C4-2B (cell line): ENCODE measurements at regions not wholly inside any gene's neighbourhood (a gene's known extent, or its start where the extent isn't known, plus 50 kb on each side); places are given as distances from the start of the nearest gene placed in this dataset.

Experiments
- H3K27ac ChIP-seq: fragments of 450-650 bp; 2 replicates; pipeline ENCODE4 v1.5.1; 2017
- ZFX ChIP-seq: fragments of 450-650 bp; IDR thresholded peaks from 2 replicates; pipeline ENCODE4 v1.6.1; 2017
- TF ChIP-seq, protein P1 (sequence below): fragments of 450-650 bp; conservative IDR thresholded peaks from 2 replicates; pipeline ENCODE4 v1.5.1; 2017; ENCODE audit warnings: mild to moderate bottlenecking

GRCh38 chr1:199042193-199042592 is 403.4 kb downstream of the PTPRC start:
- no peak overlapping the region for H3K27ac ChIP-seq
- TF ChIP-seq, protein P1, sequence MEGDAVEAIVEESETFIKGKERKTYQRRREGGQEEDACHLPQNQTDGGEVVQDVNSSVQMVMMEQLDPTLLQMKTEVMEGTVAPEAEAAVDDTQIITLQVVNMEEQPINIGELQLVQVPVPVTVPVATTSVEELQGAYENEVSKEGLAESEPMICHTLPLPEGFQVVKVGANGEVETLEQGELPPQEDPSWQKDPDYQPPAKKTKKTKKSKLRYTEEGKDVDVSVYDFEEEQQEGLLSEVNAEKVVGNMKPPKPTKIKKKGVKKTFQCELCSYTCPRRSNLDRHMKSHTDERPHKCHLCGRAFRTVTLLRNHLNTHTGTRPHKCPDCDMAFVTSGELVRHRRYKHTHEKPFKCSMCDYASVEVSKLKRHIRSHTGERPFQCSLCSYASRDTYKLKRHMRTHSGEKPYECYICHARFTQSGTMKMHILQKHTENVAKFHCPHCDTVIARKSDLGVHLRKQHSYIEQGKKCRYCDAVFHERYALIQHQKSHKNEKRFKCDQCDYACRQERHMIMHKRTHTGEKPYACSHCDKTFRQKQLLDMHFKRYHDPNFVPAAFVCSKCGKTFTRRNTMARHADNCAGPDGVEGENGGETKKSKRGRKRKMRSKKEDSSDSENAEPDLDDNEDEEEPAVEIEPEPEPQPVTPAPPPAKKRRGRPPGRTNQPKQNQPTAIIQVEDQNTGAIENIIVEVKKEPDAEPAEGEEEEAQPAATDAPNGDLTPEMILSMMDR, result no peak
- no peak for TF ChIP-seq ZFX

- H3K27ac ChIP-seq, result no peak overlapping the region
- no peak for TF ChIP-seq ZFX
- TF ChIP-seq, protein P1, result no peak
Observed at GRCh38 chr1:199044191-199044590, 405.4 kb downstream of the PTPRC start.

GRCh38 chr1:199046618-199047017 is 407.8 kb downstream of the PTPRC start:
- no peak overlapping the region for H3K27ac ChIP-seq
- TF ChIP-seq ZFX, result no peak
- TF ChIP-seq, protein P1, result no peak

DNA sequence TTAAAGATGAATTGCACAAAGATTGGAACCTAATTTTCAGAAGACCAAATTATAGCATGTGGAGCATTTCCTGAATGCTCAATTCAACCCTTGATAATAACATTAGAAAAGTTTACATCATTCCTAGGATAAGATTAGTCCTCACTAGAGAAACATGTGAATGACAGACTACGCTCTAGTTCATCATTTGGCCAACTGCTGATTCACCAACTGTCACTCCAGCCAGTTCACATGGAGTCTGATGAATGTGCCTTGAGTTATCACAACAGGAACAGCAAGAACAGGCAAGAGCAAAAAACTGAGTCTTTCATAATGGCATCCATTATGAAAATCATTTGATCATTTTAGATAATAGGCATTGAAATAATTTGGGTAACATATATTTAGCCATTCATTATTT is 415.9 kb downstream of the PTPRC start:
- no peak overlapping the region for H3K27ac ChIP-seq
- TF ChIP-seq, protein P1, result no peak
- TF ChIP-seq ZFX, result no peak

GRCh38 chr1:199057322-199057721 is 418.5 kb downstream of the PTPRC start:
- TF ChIP-seq, protein P1, result no peak
- TF ChIP-seq ZFX, result no peak
- no peak overlapping the region for H3K27ac ChIP-seq

DNA sequence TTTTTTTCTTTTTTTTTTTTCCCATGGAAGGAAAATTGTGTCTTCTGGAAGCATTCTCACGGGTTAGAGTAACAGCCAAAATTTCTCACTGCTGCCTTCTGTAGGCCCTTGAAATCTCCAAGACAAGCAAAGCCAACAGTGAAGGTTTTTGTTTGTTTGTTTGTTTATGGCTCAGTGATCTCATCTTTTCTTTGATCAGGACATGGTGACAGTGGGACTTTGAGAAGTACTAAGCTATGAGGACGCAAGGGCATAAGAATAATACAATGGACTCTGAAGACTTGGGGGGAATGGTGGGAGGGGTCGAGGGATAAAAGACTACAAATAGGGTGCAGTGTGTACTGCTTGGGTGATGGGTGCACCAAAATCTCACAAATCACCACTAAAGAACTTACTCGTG is 419.4 kb downstream of the PTPRC start:
- no peak overlapping the region for H3K27ac ChIP-seq
- TF ChIP-seq ZFX, result no peak
- TF ChIP-seq, protein P1, result no peak

- TF ChIP-seq, protein P1, result no peak
- no peak for TF ChIP-seq ZFX
- no peak overlapping the region for H3K27ac ChIP-seq
Observed at GRCh38 chr1:199064971-199065370, 426.1 kb downstream of the PTPRC start.
